22Rv1 (cell line): ENCODE measurements at regions not wholly inside any gene's neighbourhood (a gene's known extent, or its start where the extent isn't known, plus 50 kb on each side); places are given as distances from the start of the nearest gene placed in this dataset.

Experiments used
- H3K27ac ChIP-seq: fragments of 450-650 bp; 2 replicates; pipeline ENCODE4 v1.5.1; 2017
- CTCF ChIP-seq: fragments of 450-650 bp; IDR thresholded peaks from 2 replicates; pipeline ENCODE4 v1.5.1; 2017; ENCODE audit warnings: mild to moderate bottlenecking
- ZFX ChIP-seq: fragments of 450-650 bp; IDR thresholded peaks from 2 replicates; pipeline ENCODE4 v1.6.1; 2017; ENCODE audit warnings: antibody characterized with exemption, borderline replicate concordance

- TF ChIP-seq CTCF: no peak
- TF ChIP-seq ZFX: no peak
- H3K27ac ChIP-seq: no peak overlapping the region
These were observed 64.3 kb upstream of the VANGL1 start for GRCh38 chr1:115577513-115577912.

GRCh38 chr1:115575661-115576060 lies 66.1 kb upstream of the VANGL1 start:
- no peak overlapping the region for H3K27ac ChIP-seq
- TF ChIP-seq CTCF (no peak), ZFX (no peak)

GRCh38 chr1:115572710-115573109 lies 69.1 kb upstream of the VANGL1 start:
- TF ChIP-seq ZFX (no peak), CTCF (no peak)
- no peak overlapping the region for H3K27ac ChIP-seq

- TF ChIP-seq CTCF (no peak), ZFX (no peak)
- H3K27ac ChIP-seq: no peak overlapping the region
These were observed 74.3 kb upstream of the VANGL1 start for GRCh38 chr1:115567431-115567830.

GRCh38 chr1:115565791-115566190 lies 76.0 kb upstream of the VANGL1 start:
- no peak overlapping the region for H3K27ac ChIP-seq
- TF ChIP-seq ZFX (no peak), CTCF (no peak)

- TF ChIP-seq CTCF (no peak), ZFX (no peak)
- no peak overlapping the region for H3K27ac ChIP-seq
These were observed 76.4 kb upstream of the VANGL1 start for GRCh38 chr1:115565353-115565752.

- H3K27ac ChIP-seq: no peak overlapping the region
- TF ChIP-seq ZFX: no peak
- TF ChIP-seq CTCF: no peak
These were observed 77.6 kb upstream of the VANGL1 start for GRCh38 chr1:115564201-115564600.
